Progenitor cell of endocrine pancreas (in vitro differentiated cells): ENCODE measurements at regions not wholly inside any gene's neighbourhood (a gene's known extent, or its start where the extent isn't known, plus 50 kb on each side); places are given as distances from the start of the nearest gene placed in this dataset.
A peak's percentile ranks its signal among the peaks of the same experiment; 100 is the strongest.

ENCODE experiments used
- DNase-seq: peaks from one replicate; pipeline ENCODE4 v3.0.0; 2021; ENCODE audit warnings: low spot score; ENCODE audit not compliant: unreplicated experiment
- H3K27ac Mint-ChIP-seq: 2 replicates; pipeline ENCODE4 v1.8.0; 2021; ENCODE audit warnings: mild to moderate bottlenecking, moderate library complexity, mixed read lengths
- H3K27me3 Mint-ChIP-seq: 2 replicates; pipeline ENCODE4 v1.8.0; 2021; ENCODE audit warnings: mixed read lengths
- H3K36me3 Mint-ChIP-seq: 2 replicates; pipeline ENCODE4 v1.8.0; 2022; ENCODE audit warnings: mixed read lengths; ENCODE audit not compliant: insufficient read depth
- H3K4me1 Mint-ChIP-seq: 2 replicates; pipeline ENCODE4 v1.8.0; 2021; ENCODE audit warnings: low read depth, mixed read lengths
- H3K4me3 Mint-ChIP-seq: 2 replicates; pipeline ENCODE4 v1.8.0; 2021; ENCODE audit warnings: low read depth, mild to moderate bottlenecking, moderate library complexity, mixed read lengths
- H3K9me3 Mint-ChIP-seq: 2 replicates; pipeline ENCODE4 v1.8.0; 2021; ENCODE audit warnings: low read depth, mixed read lengths
- CTCF ChIP-seq: fragments of 200-600 bp; sonication (generic); IDR thresholded peaks from one replicate; pipeline ENCODE4 v1.5.0; 2021; ENCODE audit warnings: antibody characterized with exemption, mild to moderate bottlenecking; ENCODE audit not compliant: unreplicated experiment

DNA sequence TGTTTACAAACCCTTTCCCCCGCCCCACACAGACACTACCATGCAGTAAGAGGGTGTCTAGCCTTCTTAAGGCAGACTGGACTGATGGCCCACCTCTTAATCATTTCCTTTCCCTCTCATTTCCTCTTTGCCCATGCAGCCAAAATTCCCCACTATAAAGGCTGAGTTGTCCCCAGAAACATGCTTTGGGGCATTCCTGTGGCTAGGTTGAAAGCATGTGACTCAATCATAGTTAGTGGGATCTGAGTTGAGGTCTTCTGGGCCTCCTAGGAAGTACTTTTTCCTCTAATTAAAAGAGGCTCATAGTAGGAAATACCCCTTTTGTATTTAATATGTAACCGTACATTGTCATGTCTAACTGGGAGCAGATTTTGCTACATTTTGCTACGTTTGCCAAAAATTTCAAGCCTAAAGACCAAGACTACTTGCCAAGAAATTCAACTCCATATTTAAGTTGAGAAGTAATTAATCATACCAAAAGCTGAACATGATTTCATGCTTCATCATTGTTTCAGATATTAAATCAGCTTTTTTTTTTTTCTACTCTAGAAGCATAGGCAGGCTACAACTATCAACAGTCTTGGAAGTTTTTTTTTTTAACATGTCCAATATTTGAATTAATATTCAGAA is 174.7 kb downstream of the ADGRL4 start:
- H3K4me1 Mint-ChIP-seq, result no peaks in the 10 kb centered on the region
- no peaks in the 10 kb centered on the region for H3K36me3 Mint-ChIP-seq
- no peak for DNase-seq
- TF ChIP-seq CTCF, result no peak
- no peak overlapping the region for H3K27ac Mint-ChIP-seq
- H3K4me3 Mint-ChIP-seq, result no peak overlapping the region
- H3K27me3 Mint-ChIP-seq, result no peaks in the 10 kb centered on the region
- H3K9me3 Mint-ChIP-seq, result no peaks in the 10 kb centered on the region

DNA sequence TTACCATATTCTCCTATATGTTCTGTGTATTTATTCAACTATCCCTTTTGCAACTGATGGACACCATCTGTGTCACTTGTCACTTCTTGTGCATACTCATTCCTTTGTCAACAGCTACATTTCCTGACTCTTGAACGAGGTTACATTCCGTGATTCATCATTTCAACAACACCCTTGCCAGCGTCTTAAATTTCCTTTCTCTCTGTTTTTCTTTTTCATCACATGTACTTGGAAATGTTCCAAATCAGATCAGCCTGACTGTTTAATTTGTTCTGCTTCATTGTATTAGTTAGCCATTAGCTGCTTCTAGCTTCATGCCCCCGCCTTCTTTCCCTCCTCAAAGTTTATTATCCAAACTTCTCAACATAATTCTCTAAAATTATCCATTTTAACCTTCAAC is 173.0 kb downstream of the ADGRL4 start:
- Mint-ChIP-seq H3K4me3 (no peak overlapping the region), H3K4me1 (no peaks in the 10 kb centered on the region), H3K9me3 (no peaks in the 10 kb centered on the region), H3K36me3 (no peaks in the 10 kb centered on the region), H3K27me3 (no peaks in the 10 kb centered on the region), H3K27ac (no peak overlapping the region)
- DNase-seq, result no peak
- no peak for TF ChIP-seq CTCF

GRCh38 chr1:78834201-78834741 is 172.3 kb downstream of the ADGRL4 start:
- Mint-ChIP-seq H3K27me3 (no peaks in the 10 kb centered on the region), H3K4me3 (no peak overlapping the region), H3K36me3 (no peaks in the 10 kb centered on the region), H3K4me1 (no peaks in the 10 kb centered on the region), H3K27ac (no peak overlapping the region), H3K9me3 (no peaks in the 10 kb centered on the region)
- no peak for DNase-seq
- no peak for TF ChIP-seq CTCF

GRCh38 chr1:78836726-78837125 is 169.8 kb downstream of the ADGRL4 start:
- no peaks in the 10 kb centered on the region for H3K27me3 Mint-ChIP-seq

DNA sequence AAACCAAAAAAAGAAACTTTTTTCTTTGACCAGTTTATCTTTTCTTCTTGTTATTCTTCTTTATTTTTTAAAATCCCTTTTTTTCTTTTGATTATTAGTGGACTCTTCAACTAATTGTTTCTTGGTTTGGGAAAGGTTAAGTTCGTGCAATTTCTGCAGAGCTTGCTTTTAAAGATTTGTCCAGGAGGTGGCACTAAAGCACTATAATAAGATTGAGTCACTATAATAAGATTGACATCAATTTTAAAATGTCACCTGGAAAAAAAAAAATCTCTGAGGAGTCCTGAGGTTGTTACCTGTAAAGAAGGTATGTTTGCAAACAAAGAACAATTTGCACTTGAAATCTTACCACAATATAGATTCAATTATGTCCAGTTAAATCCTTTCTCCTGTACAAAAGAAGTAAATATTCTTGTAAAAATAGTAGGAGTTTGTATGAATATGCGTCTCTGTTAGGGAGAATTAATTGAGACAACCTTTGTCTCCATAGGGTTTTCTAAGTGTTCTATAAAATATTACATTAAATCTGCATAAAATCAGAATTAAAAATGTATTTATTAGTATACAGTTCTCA is 166.7 kb downstream of the ADGRL4 start:
- Mint-ChIP-seq H3K4me3 (no peak overlapping the region), H3K9me3 (no peaks in the 10 kb centered on the region), H3K36me3 (no peaks in the 10 kb centered on the region), H3K4me1 (peaks cover 14% of the 10 kb centered on the region), H3K27me3 (no peaks in the 10 kb centered on the region), H3K27ac (no peak overlapping the region)
- DNase-seq, result peak; percentile 17
- peak; percentile 89 for TF ChIP-seq CTCF

More at GRCh38 chr1:78836726-78837125, 169.8 kb downstream of the ADGRL4 start:
- no peaks in the 10 kb centered on the region for H3K36me3 Mint-ChIP-seq
- peaks cover 11% of the 10 kb centered on the region for H3K4me1 Mint-ChIP-seq
- H3K27ac Mint-ChIP-seq, result no peak overlapping the region
- H3K9me3 Mint-ChIP-seq, result no peaks in the 10 kb centered on the region
- no peak overlapping the region for H3K4me3 Mint-ChIP-seq
- no peak for TF ChIP-seq CTCF
- no peak for DNase-seq
